DMS114 treated with DMSO at 0.1 percent for 48 hours (cell line): ENCODE measurements at regions not wholly inside any gene's neighbourhood (a gene's known extent, or its start where the extent isn't known, plus 50 kb on each side); places are given as distances from the start of the nearest gene placed in this dataset.

Experiments used
- DNase-seq: peaks from one replicate; lab custom pipeline; 2025; ENCODE audit not compliant: unreplicated experiment; lab: John Stamatoyannopoulos, UW

DNA sequence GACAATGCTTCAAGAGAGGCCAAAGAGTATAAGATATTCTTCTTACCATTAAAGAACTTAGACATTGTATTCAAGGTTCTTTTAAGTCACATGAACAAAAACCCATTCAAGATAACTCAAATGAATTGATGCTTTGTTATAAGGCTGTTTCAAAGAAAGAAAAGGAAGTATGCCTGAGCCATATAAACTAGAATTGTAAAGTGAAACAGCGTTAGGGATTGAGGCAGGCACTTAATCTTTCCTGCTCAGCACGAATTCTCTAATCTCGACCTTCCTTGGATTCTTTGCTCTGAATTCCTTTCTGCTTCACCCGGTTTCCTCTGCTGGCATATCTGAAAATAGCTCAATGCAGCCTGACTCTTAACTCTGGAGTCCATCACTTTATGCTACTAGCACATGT lies 595.4 kb downstream of the DIAPH3 start:
- DNase-seq = no peak

DNA sequence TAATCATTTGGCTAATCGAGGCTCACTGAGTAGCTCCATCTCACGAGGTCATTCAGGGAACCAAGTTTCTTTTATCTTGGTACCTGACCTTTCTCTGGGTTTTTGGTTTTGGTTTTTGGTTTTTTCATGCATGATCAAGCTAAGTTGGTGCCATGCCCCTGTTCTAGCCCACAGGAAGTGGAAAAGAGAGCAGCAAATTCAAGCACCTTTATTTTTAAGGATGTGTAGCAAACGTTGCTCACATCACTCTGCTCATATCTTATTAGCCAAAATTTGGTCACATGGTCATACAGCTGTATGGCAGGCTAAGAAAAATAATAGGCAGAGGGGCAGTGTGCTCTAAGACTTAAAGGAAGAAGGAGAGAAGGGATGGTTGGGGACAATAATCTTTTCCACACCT lies 593.5 kb downstream of the DIAPH3 start:
- no peak for DNase-seq

DNA sequence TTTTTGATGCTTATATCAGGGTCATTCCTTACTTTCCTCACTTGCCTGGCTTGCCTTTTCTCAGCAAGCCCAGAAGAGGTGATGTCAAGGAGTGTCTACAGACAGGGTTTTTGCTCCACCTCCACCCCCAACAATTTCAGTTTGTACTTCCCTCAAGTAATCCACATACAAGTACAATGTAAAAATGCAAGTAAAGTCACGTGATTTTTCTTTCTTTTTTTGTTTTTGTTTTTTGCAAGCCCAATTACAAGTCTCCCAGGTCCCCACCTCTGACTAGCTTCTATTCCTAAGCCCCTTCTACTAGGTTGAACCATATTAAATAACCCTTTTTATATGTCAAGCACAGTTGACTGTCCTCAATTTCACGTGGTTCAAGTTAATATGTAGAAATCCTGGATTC lies 579.6 kb downstream of the DIAPH3 start:
- DNase-seq = no peak

DNA sequence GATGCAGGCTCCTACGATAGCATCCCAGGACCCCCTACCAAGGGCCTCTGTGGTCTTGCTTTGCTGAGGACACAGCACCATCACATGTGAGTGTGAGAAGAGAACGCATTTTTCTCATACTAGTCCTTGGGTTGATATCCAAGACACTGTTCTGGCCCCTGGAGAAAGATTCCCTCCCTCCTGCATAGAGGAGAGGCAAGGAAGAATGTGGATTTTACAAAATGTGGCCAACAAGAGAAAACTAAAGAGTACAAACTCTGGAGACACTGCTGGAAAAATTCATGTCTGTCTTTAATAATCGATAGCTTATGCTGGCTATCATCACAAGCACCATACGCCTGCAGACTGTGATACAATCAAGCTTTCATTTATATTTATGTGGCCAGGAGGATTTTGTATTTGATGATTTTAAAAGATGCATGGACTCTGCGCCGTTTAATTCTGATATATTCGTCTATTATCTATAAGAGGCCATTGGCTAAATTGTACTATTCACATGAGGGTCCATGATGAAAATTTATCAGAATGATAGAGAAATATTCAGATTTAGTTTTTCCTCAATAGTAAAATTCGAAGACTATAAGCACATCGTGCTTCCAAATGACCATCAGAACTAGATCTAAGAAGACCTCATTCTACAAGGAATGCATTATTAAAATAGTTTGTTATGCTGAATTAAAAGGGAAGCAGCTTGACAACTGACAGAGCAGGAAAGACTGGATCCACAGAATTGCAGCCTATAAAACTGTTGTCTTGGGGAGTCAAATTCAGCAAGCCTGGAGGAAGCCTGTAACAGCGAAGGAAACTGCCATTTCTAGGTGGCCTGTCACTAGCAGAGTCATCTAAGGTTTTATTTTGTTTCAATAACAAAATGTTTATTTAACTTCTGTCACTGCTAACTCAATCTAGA lies 578.7 kb downstream of the DIAPH3 start:
- no peak for DNase-seq

DNA sequence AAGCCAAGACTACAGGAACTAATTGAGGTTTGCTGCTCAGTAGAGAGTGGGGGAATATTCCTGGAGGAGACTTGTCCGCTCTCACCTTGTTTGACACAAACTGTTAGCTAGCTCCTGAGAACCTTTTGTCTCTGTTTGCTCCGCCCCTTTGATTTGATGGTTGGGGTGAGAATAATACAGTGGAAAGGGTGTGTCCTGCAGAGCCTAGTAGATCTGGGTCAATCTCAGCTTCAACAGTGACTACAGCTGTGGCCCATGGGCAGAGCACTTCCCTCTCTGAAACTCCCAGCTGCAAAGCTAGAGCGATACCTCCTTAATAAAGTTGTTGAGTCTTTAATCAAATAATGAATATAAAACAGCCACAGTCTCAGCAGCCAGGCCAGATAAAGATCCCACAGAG lies 576.7 kb downstream of the DIAPH3 start:
- no peak for DNase-seq

DNA sequence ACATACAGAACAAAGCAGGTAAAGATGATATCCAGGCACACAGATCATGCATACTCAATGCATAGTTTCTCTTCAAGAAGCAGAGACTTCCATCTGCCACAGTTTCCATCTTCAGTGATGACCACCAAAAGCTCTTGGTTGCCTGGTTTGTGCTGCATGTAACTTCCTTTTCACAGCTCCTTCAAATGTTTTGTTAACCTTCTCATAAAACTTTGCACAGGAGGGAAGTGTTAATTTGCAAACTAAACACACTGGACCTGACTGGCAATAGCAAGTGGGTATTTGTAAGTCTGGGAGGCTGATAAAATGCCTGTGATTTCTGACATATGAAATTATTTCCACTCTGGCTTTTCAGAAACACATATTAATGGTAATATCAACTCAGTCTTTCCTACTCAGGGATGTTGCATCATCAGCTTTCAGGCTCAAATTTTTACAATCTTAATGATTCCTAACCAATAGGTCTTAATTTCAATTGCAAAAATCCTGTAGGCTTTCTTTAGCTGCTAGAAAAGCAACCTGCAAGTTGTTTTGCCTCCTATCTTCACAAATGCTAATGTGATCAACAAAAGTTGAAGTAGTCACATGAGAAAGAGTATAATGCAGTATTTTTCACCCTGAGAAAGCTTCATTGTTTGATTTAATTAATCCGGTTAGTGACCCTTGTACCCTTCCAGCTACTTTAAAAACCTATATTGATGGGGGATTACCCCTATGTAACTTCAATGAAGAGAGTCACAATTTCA lies 575.6 kb downstream of the DIAPH3 start:
- DNase-seq = no peak

DNA sequence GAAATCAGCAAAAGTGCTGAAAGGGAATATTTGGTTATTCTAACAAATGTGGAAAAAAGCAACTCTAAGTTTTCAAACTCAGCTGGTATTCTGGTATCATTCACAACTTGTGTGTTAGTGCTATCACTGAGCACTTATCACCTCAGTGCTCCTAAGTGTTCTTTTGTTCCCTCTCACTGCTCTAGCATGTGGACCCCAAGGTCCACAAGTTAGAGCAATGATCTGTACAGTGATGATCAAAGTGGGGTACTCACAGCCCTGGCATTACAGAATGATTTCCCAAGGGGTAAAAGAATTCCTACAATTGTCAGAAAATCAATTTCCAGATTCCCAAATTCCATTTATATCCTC lies 575.0 kb downstream of the DIAPH3 start:
- DNase-seq = no peak

DNA sequence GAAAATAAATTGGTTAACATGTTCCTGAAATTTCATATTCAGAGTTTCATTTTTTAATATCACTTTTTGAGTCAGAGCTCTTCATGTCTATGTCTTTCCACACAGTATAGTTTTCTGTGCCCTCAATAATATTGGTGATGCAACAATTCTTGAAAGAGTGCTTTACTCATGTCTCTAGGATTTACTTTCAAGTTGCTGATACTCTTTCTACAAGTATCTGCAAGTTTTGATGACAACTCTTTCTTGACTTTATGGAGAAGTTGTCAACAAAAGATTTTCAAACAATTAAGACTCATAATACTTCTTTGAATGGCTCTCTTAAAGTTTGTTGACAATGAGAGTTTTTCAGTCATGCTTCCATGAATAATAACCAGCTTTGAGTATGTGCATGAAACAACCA lies 561.7 kb downstream of the DIAPH3 start:
- DNase-seq = no peak

DNA sequence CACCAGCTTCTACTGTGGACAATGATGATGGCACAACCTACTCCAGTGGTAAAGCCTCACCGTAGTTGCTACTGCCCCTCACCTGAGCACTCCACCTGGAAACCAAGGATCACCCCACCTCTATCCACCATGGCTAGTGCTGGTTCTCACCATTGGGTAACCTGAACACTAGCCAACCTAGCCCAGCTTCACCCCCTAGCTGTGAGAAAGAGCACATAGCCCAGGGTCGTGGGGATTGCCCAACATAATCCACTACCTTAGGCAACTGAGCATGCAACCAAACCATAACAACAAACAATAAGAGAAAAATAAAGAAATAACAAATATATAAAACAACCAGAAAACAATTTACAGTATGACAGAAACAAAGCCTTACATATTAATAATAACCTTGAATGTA lies 560.1 kb downstream of the DIAPH3 start:
- DNase-seq = no peak

DNA sequence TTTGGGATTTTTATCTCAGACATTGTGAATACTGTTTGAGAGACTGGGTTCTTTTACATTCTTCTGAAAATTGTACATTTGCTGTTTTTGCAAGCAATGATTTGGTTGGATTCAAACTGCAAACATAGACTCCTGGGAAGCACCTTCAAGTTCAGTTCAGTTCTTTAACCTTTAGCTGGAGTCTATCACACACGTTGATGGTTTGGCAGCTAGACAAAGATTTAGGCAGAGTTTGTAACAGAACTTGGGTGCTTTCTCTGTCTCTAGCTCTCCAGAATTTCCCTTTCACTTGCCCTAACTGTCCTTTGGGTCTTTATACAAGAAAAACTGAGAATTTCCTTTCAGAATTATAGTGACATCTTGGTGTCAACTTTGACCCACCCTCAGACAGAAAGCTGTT lies 556.6 kb downstream of the DIAPH3 start:
- DNase-seq = no peak

DNA sequence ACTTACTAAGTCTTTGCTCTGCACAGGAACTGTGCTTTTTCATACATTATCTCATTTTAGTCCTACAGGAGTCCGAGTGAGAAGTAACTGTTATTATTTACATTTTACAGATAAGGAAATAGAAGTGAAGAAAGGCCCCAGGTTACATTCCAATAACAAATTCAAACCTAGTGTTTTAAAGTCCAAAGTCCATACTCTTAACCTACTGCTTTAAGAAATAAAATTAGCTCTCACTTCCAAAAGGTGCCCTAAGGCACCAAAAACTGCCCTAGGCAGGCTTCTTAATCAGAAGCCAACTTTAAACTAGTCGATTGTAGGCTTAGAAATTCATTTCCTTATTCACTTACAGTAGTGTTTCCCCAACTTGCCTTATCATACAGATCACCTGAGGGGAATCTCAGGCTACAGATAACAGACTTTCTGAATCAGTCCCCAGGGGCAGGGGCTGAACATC lies 555.9 kb downstream of the DIAPH3 start:
- DNase-seq = no peak

DNA sequence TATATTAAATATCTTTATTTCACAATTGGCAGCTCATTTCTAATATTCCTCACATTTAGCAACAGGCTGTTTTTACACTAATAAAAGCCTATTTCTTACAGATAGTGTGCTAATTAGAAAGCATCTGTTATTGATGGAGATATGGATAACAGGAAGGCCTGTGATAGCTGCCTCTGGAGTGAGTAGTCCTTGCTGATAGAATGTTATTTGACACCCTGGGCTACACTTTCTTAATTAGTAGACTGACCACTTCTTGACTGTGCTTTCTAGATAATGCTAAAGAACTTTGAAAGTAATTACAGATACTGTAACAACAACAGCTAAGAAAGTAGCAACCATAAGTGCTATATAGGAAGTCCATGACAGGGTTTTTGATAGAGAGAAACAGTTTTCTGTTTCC lies 554.3 kb downstream of the DIAPH3 start:
- no peak for DNase-seq
